Retinal pigment epithelial cell (primary cell): ENCODE measurements at regions not wholly inside any gene's neighbourhood (a gene's known extent, or its start where the extent isn't known, plus 50 kb on each side); places are given as distances from the start of the nearest gene placed in this dataset.
A peak's percentile ranks its signal among the peaks of the same experiment; 100 is the strongest.

Source experiments
- DNase-seq: peaks from one replicate; pipeline ENCODE4 v3.0.0-alpha.2; 2010; ENCODE audit warnings: low read depth
- H3K4me3 ChIP-seq: 2 replicates; pipeline ENCODE4 v1.5.1; 2011; ENCODE audit warnings: mild to moderate bottlenecking, low read length, control low read depth, moderate library complexity
- CTCF ChIP-seq: conservative IDR thresholded peaks from 2 replicates; pipeline ENCODE4 v1.5.1; 2011; ENCODE audit warnings: low read depth, low read length, control low read depth, inconsistent platforms

- no peak overlapping the region for H3K4me3 ChIP-seq
- TF ChIP-seq CTCF: no peak
- no peak for DNase-seq
Measured at GRCh38 chr7:118078015-118078414, 105.9 kb upstream of the LSM8 start.

GRCh38 chr7:118079369-118079768 is 104.6 kb upstream of the LSM8 start:
- H3K4me3 ChIP-seq: no peak overlapping the region
- no peak for DNase-seq
- no peak for TF ChIP-seq CTCF

GRCh38 chr7:118080947-118081346 is 103.0 kb upstream of the LSM8 start:
- TF ChIP-seq CTCF: no peak
- no peak overlapping the region for H3K4me3 ChIP-seq
- peak; percentile 42 for DNase-seq

- peak; percentile 9 for DNase-seq
- TF ChIP-seq CTCF: no peak
- H3K4me3 ChIP-seq: no peak overlapping the region
Measured at GRCh38 chr7:118082506-118082905, 101.5 kb upstream of the LSM8 start.

GRCh38 chr7:118085000-118085399 is 99.0 kb upstream of the LSM8 start:
- DNase-seq: no peak
- no peak for TF ChIP-seq CTCF
- H3K4me3 ChIP-seq: no peak overlapping the region

GRCh38 chr7:118087126-118087525 is 96.8 kb upstream of the LSM8 start:
- TF ChIP-seq CTCF: no peak
- H3K4me3 ChIP-seq: no peak overlapping the region
- peak; percentile 12 for DNase-seq

- H3K4me3 ChIP-seq: no peak overlapping the region
- TF ChIP-seq CTCF: no peak
- no peak for DNase-seq
Measured at GRCh38 chr7:118094044-118094443, 89.9 kb upstream of the LSM8 start.
